A549 (cell line): ENCODE measurements at regions not wholly inside any gene's neighbourhood (a gene's known extent, or its start where the extent isn't known, plus 50 kb on each side); places are given as distances from the start of the nearest gene placed in this dataset.

ENCODE experiments used
- BHLHE40 ChIP-seq: IDR thresholded peaks from 2 replicates; pipeline ENCODE4 v1.6.1; 2012; ENCODE audit warnings: low read depth, low read length, inconsistent platforms
- CBX2 ChIP-seq: fragments of 200-600 bp; sonication (generic); IDR thresholded peaks from 2 replicates; pipeline ENCODE4 v1.6.1; 2016; ENCODE audit warnings: low read depth, mild to moderate bottlenecking, borderline replicate concordance
- EP300 ChIP-seq, 2 experiments: fragments of >200 bp; sonication (Bioruptor Twin); formaldehyde crosslinking; IDR thresholded peaks; 2 replicates in 1 of 2; 3 replicates in 1 of 2; pipeline ENCODE4 v1.6.1; 2016 to 2017
- GATA3 ChIP-seq: IDR thresholded peaks from 2 replicates; pipeline ENCODE4 v1.6.1; 2012; ENCODE audit warnings: borderline replicate concordance
- HOXA7 ChIP-seq: fragments of 250-450 bp; sonication (Bioruptor Pico); IDR thresholded peaks from 2 replicates; pipeline ENCODE4 v1.5.0; 2020; ENCODE audit warnings: mild to moderate bottlenecking, moderate library complexity
- JUNB ChIP-seq: fragments of >200 bp; sonication (Bioruptor Twin); formaldehyde crosslinking; IDR thresholded peaks from 2 replicates; pipeline ENCODE4 v1.6.1; 2016
- MAFK ChIP-seq: fragments of 450-650 bp; IDR thresholded peaks from 2 replicates; pipeline ENCODE4 v1.6.1; 2014; ENCODE audit not compliant: partially characterized antibody
- MAZ ChIP-seq: fragments of 150-350 bp; IDR thresholded peaks from 2 replicates; pipeline ENCODE4 v1.6.1; 2014; ENCODE audit warnings: antibody characterized with exemption, low read depth, low read length, borderline replicate concordance
- POLR2A ChIP-seq: IDR thresholded peaks from 2 replicates; pipeline ENCODE4 v1.6.1; 2012; ENCODE audit warnings: mild to moderate bottlenecking, low read length
- RFX5 ChIP-seq: fragments of 450-650 bp; IDR thresholded peaks from 2 replicates; pipeline ENCODE4 v1.7.1; 2014; ENCODE audit warnings: antibody characterized with exemption, mild to moderate bottlenecking, moderate library complexity
- USF2 ChIP-seq: fragments of 450-650 bp; IDR thresholded peaks from 2 replicates; pipeline ENCODE4 v1.6.1; 2014; ENCODE audit warnings: antibody characterized with exemption
- ZFP36 ChIP-seq: fragments of 450-650 bp; IDR thresholded peaks from 2 replicates; pipeline ENCODE4 v1.6.1; 2014; ENCODE audit warnings: borderline replicate concordance; ENCODE audit not compliant: partially characterized antibody
- ZSCAN20 ChIP-seq: fragments of 250-450 bp; sonication (Bioruptor Pico); IDR thresholded peaks from 2 replicates; pipeline ENCODE4 v1.8.0; 2022; ENCODE audit warnings: mild to moderate bottlenecking, moderate library complexity
- TF ChIP-seq, protein P1 (sequence below): fragments of >200 bp; sonication (Bioruptor Twin); formaldehyde crosslinking; IDR thresholded peaks from 3 replicates; pipeline ENCODE4 v1.5.1; 2016

GRCh38 chr6:151671195-151671594 is 136.3 kb upstream of the ESR1 start:
- TF ChIP-seq POLR2A, result no peak
- TF ChIP-seq, protein P1, sequence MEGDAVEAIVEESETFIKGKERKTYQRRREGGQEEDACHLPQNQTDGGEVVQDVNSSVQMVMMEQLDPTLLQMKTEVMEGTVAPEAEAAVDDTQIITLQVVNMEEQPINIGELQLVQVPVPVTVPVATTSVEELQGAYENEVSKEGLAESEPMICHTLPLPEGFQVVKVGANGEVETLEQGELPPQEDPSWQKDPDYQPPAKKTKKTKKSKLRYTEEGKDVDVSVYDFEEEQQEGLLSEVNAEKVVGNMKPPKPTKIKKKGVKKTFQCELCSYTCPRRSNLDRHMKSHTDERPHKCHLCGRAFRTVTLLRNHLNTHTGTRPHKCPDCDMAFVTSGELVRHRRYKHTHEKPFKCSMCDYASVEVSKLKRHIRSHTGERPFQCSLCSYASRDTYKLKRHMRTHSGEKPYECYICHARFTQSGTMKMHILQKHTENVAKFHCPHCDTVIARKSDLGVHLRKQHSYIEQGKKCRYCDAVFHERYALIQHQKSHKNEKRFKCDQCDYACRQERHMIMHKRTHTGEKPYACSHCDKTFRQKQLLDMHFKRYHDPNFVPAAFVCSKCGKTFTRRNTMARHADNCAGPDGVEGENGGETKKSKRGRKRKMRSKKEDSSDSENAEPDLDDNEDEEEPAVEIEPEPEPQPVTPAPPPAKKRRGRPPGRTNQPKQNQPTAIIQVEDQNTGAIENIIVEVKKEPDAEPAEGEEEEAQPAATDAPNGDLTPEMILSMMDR, result no peak
- no peak for TF ChIP-seq BHLHE40
- no peak for TF ChIP-seq RFX5
- TF ChIP-seq CBX2, result no peak
- TF ChIP-seq MAZ, result no peak
- no peak for TF ChIP-seq EP300 (IDR thresholded peaks at IDR 0.05)
- no peak for TF ChIP-seq JUNB
- no peak for TF ChIP-seq HOXA7 (CRISPR knock-in tag)
- TF ChIP-seq MAFK, result no peak
- TF ChIP-seq GATA3, result no peak
- no peak for TF ChIP-seq USF2
- no peak for TF ChIP-seq ZSCAN20
- TF ChIP-seq ZFP36, result no peak
